Thymus (tissue), 11 donors: ENCODE measurements at regions not wholly inside any gene's neighbourhood (a gene's known extent, or its start where the extent isn't known, plus 50 kb on each side); places are given as distances from the start of the nearest gene placed in this dataset.

Experiments used
- DNase-seq, 9 donors: peaks; one replicate each; pipeline ENCODE4 v3.0.0-alpha.2; 2013; ENCODE audit warnings: low spot score in 9 of 9, low read depth in 6 of 9, missing footprints in 1 of 9
- H3K27ac ChIP-seq, 2 donors: one replicate each; pipeline ENCODE4 v1.5.1; 2013; ENCODE audit warnings: control low read depth in 1 of 2, low read depth in 1 of 2, low read length in 1 of 2, mild to moderate bottlenecking in 1 of 2, moderate library complexity in 1 of 2
- H3K27me3 ChIP-seq, 2 donors: one replicate each; pipeline ENCODE4 v1.5.1; 2013; ENCODE audit warnings: low read length in 1 of 2; ENCODE audit not compliant: control insufficient read depth in 2 of 2, insufficient read depth in 1 of 2
- H3K36me3 ChIP-seq, 2 donors: one replicate each; pipeline ENCODE4 v1.5.1; 2013; ENCODE audit warnings: low read length in 1 of 2, mild to moderate bottlenecking in 1 of 2, moderate library complexity in 1 of 2; ENCODE audit not compliant: control insufficient read depth in 2 of 2, insufficient read depth in 2 of 2
- H3K4me1 ChIP-seq, 2 donors: one replicate each; pipeline ENCODE4 v1.5.1; 2013; ENCODE audit warnings: low read length in 2 of 2; ENCODE audit not compliant: control insufficient read depth in 2 of 2, insufficient read depth in 2 of 2
- H3K4me3 ChIP-seq, 2 donors: one replicate each; pipeline ENCODE4 v1.5.1; 2013; ENCODE audit warnings: low read length in 2 of 2, control low read depth in 1 of 2, mild to moderate bottlenecking in 1 of 2
- H3K9me3 ChIP-seq, 2 donors: one replicate each; pipeline ENCODE4 v1.5.1; 2013; ENCODE audit warnings: low read length in 1 of 2, mild to moderate bottlenecking in 1 of 2; ENCODE audit not compliant: control insufficient read depth in 2 of 2, insufficient read depth in 1 of 2
- WGBS: extraction: QIAGEN DNeasy Blood & Tissue Kit; methylation state at CpG from one replicate; pipeline ENCODE4 v1.1.7; 2013; 5-methylcytosine and 5-hydroxymethylcytosine counted together
- donor health status: healthy.

DNA sequence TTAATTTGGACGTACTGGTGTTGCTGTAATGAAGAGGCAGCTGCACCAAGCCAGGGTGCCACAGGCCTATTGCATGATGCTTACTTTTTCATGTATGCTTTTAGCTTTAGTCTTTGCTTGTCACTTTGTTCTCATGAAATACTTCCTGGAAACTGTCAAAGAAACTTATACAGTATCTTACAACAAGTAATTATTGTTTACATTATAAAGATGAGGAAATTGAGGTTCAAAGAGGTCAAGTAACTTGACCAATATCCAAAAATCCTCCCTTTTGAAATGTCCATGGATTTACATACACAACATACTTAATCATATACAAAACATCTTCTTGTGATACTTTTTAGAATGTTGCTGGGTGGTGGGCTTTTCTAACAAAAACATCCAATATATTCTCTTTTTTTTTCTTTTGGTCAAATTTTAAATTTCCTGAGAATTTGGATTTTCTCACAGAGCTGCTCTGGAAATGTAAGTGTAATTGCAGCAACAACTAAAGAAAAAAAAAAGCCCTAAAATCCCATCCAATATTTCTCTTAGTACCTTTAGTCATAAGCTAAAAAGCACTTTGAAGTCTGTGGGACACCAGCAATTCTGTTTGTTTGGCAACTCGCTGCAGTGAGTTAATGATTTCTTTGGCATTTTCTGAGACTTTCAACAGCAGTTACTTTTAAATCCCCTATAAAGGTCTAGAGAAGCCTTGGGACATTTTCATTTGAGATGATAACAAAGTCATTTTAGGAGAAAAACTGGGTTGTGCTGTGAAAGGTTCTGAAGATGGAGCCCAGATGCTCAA lies 500.6 kb upstream of the IGFBP3 start:
- no peaks in the 10 kb centered on the region for H3K36me3 ChIP-seq
- no peak overlapping the region for H3K4me3 ChIP-seq
- H3K9me3 ChIP-seq: no peaks in the 10 kb centered on the region
- H3K27me3 ChIP-seq: no peaks in the 10 kb centered on the region
- WGBS: 87% methylated on average over 2 of the region's 2 CpGs
- DNase-seq: no peak
- no peak overlapping the region for H3K27ac ChIP-seq
- no peaks in the 10 kb centered on the region for H3K4me1 ChIP-seq

- Histone ChIP-seq H3K9me3 (no peaks in the 10 kb centered on the region), H3K27me3 (no peaks in the 10 kb centered on the region), H3K4me3 (no peak overlapping the region), H3K36me3 (no peaks in the 10 kb centered on the region), H3K4me1 (no peaks in the 10 kb centered on the region), H3K27ac (no peak overlapping the region)
- no peak for DNase-seq
- WGBS: 36% methylated on average over 2 of the region's 2 CpGs
Observed at GRCh38 chr7:46414946-46415345, 493.9 kb upstream of the IGFBP3 start.

GRCh38 chr7:46411236-46411635 lies 490.2 kb upstream of the IGFBP3 start:
- Histone ChIP-seq H3K36me3 (no peaks in the 10 kb centered on the region), H3K4me3 (no peak overlapping the region), H3K27me3 (no peaks in the 10 kb centered on the region), H3K4me1 (no peaks in the 10 kb centered on the region), H3K27ac (no peak overlapping the region), H3K9me3 (no peaks in the 10 kb centered on the region)
- no peak for DNase-seq

GRCh38 chr7:46407125-46407524 lies 486.1 kb upstream of the IGFBP3 start:
- Histone ChIP-seq H3K27ac (no peak overlapping the region), H3K36me3 (no peaks in the 10 kb centered on the region), H3K27me3 (no peaks in the 10 kb centered on the region), H3K4me1 (no peaks in the 10 kb centered on the region), H3K4me3 (no peak overlapping the region), H3K9me3 (no peaks in the 10 kb centered on the region)
- DNase-seq: no peak
- 81% methylated on average over 1 of the region's 1 CpG for WGBS

- Histone ChIP-seq H3K4me1 (no peaks in the 10 kb centered on the region), H3K27me3 (no peaks in the 10 kb centered on the region), H3K9me3 (no peaks in the 10 kb centered on the region), H3K36me3 (no peaks in the 10 kb centered on the region), H3K4me3 (no peak overlapping the region), H3K27ac (no peak overlapping the region)
- DNase-seq: no peak
- 69% methylated on average over 3 of the region's 3 CpGs for WGBS
Observed at GRCh38 chr7:46397591-46397990, 476.5 kb upstream of the IGFBP3 start.

- Histone ChIP-seq H3K27me3 (no peaks in the 10 kb centered on the region), H3K9me3 (no peaks in the 10 kb centered on the region), H3K27ac (no peak overlapping the region), H3K36me3 (no peaks in the 10 kb centered on the region), H3K4me1 (no peaks in the 10 kb centered on the region), H3K4me3 (no peak overlapping the region)
- 88% methylated on average over 7 of the region's 7 CpGs for WGBS
- DNase-seq: no peak
Observed at GRCh38 chr7:46396481-46396880, 475.4 kb upstream of the IGFBP3 start.

- Histone ChIP-seq H3K4me3 (no peak overlapping the region), H3K27ac (no peak overlapping the region), H3K9me3 (no peaks in the 10 kb centered on the region), H3K27me3 (no peaks in the 10 kb centered on the region), H3K4me1 (no peaks in the 10 kb centered on the region), H3K36me3 (no peaks in the 10 kb centered on the region)
- DNase-seq: no peak
- WGBS: 98% methylated on average over 3 of the region's 3 CpGs
Observed at GRCh38 chr7:46393142-46393541, 472.1 kb upstream of the IGFBP3 start.

GRCh38 chr7:46391231-46392201 lies 470.4 kb upstream of the IGFBP3 start:
- 46% methylated on average over 5 of the region's 5 CpGs for WGBS
- Histone ChIP-seq H3K27ac (no peak overlapping the region), H3K27me3 (no peaks in the 10 kb centered on the region), H3K9me3 (no peaks in the 10 kb centered on the region), H3K4me3 (no peak overlapping the region), H3K36me3 (no peaks in the 10 kb centered on the region), H3K4me1 (no peaks in the 10 kb centered on the region)
- no peak for DNase-seq

GRCh38 chr7:46390042-46390441 lies 469.0 kb upstream of the IGFBP3 start:
- Histone ChIP-seq H3K27ac (no peak overlapping the region), H3K4me3 (no peak overlapping the region), H3K4me1 (no peaks in the 10 kb centered on the region), H3K9me3 (no peaks in the 10 kb centered on the region), H3K36me3 (no peaks in the 10 kb centered on the region), H3K27me3 (no peaks in the 10 kb centered on the region)
- no peak for DNase-seq
- 86% methylated on average over 3 of the region's 3 CpGs for WGBS
